Naive B cell (primary cell): ENCODE measurements at regions not wholly inside any gene's neighbourhood (a gene's known extent, or its start where the extent isn't known, plus 50 kb on each side); places are given as distances from the start of the nearest gene placed in this dataset.

ENCODE experiments used
- ATAC-seq, 2 donors: fragments of 150-1000 bp; cut with Tn5 transposase; 2 replicates each; pipeline ENCODE4 v1.10.0; 2021; ENCODE audit warnings: low read depth in 2 of 2, mild to moderate bottlenecking in 2 of 2, moderate library complexity in 2 of 2
- DNase-seq: peaks from one replicate; pipeline ENCODE4 v3.0.0; 2022
- H3K27ac Mint-ChIP-seq, 6 donors: one replicate each; pipeline ENCODE4 v1.8.0; 2020 to 2022; ENCODE audit warnings: mild to moderate bottlenecking in 6 of 6, mixed read lengths in 6 of 6, moderate library complexity in 5 of 6, inconsistent platforms in 2 of 6
- H3K27me3 Mint-ChIP-seq, 3 donors: one replicate each; pipeline ENCODE4 v1.8.0; 2021 to 2022; ENCODE audit warnings: mixed read lengths in 3 of 3, mild to moderate bottlenecking in 1 of 3
- H3K36me3 Mint-ChIP-seq, 2 donors: one replicate each; pipeline ENCODE4 v1.8.0; 2020 to 2022; ENCODE audit warnings: mixed read lengths in 2 of 2, inconsistent platforms in 1 of 2, mild to moderate bottlenecking in 1 of 2
- H3K4me1 Mint-ChIP-seq, 3 donors: one replicate each; pipeline ENCODE4 v1.8.0; 2020 to 2022; ENCODE audit warnings: mixed read lengths in 3 of 3, inconsistent platforms in 1 of 3, mild to moderate bottlenecking in 1 of 3, moderate library complexity in 1 of 3
- H3K4me3 Mint-ChIP-seq, 8 donors: one replicate each; pipeline ENCODE4 v1.8.0; 2020 to 2022; ENCODE audit warnings: mild to moderate bottlenecking in 8 of 8, mixed read lengths in 8 of 8, moderate library complexity in 8 of 8, inconsistent platforms in 2 of 8
- H3K9me3 Mint-ChIP-seq, 7 donors: one replicate each; pipeline ENCODE4 v1.8.0; 2020 to 2022; ENCODE audit warnings: mixed read lengths in 7 of 7, mild to moderate bottlenecking in 5 of 7, inconsistent platforms in 2 of 7, moderate library complexity in 1 of 7

DNA sequence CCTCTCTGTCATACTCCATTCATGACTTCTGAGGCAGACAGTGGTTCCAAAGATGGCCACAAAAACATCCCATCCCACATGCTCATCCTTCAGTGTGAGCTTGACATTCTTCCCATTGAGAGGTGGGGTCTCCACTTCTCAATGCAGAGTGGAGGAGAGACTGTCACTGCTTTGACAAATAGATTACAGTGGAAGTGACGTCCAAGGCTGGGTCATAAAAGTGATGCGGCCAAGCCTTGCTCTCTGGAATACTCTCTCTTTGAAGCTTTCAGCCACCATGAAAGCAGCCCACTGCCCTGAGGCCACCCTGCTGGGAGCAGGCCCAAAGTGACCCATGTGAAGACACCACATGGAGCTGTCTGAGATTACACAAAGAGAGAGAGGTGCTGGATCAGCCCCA is 59.0 kb upstream of the DNAH5 start:
- H3K36me3 Mint-ChIP-seq: no peaks in the 10 kb centered on the region
- H3K9me3 Mint-ChIP-seq: peaks cover 0 to 4% (median 0%) of the 10 kb centered on the region in 7 donors
- ATAC-seq (no peak), DNase-seq (no peak)
- no peak overlapping the region for H3K4me3 Mint-ChIP-seq
- H3K4me1 Mint-ChIP-seq: no peaks in the 10 kb centered on the region
- peaks cover 13 to 59% (median 40%) of the 10 kb centered on the region in 3 donors for H3K27me3 Mint-ChIP-seq
- H3K27ac Mint-ChIP-seq: no peak overlapping the region

DNA sequence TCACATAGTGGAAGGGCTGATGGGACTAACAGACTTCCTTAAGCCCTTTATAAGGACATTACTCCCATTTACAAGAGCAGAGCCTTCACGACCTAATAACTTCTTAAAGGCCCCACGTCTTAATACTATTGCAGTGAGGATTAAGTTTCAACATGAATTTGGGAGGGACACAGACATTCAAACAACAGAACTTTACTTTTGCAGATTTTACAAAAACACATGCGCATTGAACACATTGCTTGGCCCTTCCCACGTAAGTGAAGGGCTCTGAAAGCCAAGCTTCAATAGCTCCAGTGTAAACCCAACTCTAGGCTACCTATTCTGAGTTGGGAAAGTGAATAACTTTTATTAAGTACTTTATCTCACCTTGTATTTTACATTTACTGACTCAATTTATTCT is 53.8 kb upstream of the DNAH5 start:
- no peak for ATAC-seq
- Mint-ChIP-seq H3K27ac (no peak overlapping the region), H3K27me3 (peaks cover 12 to 45% (median 37%) of the 10 kb centered on the region in 3 donors), H3K4me1 (no peaks in the 10 kb centered on the region), H3K36me3 (peaks cover 0 to 9% of the 10 kb centered on the region in 2 donors), H3K9me3 (peaks cover 0 to 17% (median 8%) of the 10 kb centered on the region in 7 donors), H3K4me3 (no peak overlapping the region)
- no peak for DNase-seq

DNA sequence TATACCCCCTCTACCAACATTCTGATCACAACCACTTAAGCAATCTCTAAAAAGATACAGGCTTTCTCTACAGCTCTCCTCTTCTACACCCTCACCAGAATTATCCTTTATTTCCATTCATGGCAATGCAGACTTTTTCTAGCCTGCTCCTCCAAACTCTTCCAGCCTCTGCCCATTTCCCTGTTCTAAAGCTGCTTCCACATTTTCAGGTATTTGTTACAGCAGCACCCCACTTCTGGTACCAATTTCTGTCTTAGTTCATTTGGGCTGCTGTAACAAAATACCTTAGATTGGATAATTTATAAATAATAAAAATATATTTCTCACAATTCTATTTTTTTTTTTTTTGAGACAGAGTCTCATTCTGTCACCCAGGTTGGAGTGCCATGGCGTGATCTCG is 53.0 kb upstream of the DNAH5 start:
- no peak for DNase-seq
- H3K9me3 Mint-ChIP-seq: peaks cover 0 to 17% (median 8%) of the 10 kb centered on the region in 7 donors
- ATAC-seq: no peak
- H3K4me3 Mint-ChIP-seq: no peak overlapping the region
- peaks cover 0 to 9% of the 10 kb centered on the region in 2 donors for H3K36me3 Mint-ChIP-seq
- H3K4me1 Mint-ChIP-seq: no peaks in the 10 kb centered on the region
- no peak overlapping the region for H3K27ac Mint-ChIP-seq
- peaks cover 16 to 45% (median 37%) of the 10 kb centered on the region in 3 donors for H3K27me3 Mint-ChIP-seq

DNA sequence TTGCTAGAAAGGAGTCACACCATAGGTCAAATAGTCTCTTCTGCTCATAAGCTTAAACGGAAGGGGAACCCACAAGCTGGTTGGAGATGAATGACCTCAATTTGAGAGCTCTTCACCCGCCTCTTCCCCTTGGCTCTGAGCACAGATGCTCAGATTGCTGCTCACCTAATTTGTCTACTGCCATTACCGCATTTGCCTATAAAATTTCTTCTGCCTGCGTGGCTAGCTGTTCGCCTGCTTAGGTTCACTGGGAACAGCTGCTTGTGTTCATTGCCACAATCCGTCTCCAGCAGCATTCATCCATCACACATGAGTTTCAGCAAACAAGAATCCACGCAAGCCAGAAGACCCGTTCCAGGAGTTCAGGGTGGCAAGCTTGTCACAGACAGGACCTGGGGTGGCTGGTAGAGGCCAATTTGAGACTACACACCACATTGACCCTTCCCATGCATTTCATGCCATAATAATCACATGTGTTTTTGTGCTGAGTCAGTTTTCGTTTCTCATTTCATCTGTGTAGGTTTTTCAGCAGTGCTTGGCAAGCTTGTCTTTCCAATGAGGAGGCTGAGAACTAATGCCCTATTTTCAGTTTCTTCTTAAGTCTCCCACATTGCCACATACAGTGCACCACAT is 50.2 kb upstream of the DNAH5 start:
- DNase-seq (no peak), ATAC-seq (no peak)
- H3K27me3 Mint-ChIP-seq: peaks cover 23 to 39% (median 39%) of the 10 kb centered on the region in 3 donors
- H3K27ac Mint-ChIP-seq: no peak overlapping the region
- H3K4me1 Mint-ChIP-seq: no peaks in the 10 kb centered on the region
- peaks cover 0 to 9% of the 10 kb centered on the region in 2 donors for H3K36me3 Mint-ChIP-seq
- H3K4me3 Mint-ChIP-seq: no peak overlapping the region
- H3K9me3 Mint-ChIP-seq: peaks cover 0 to 17% (median 8%) of the 10 kb centered on the region in 7 donors
